ENCODE measurements at regions not wholly inside any gene's neighbourhood (a gene's known extent, or its start where the extent isn't known, plus 50 kb on each side); places are given as distances from the start of the nearest gene placed in this dataset.

GRCh38 chr2:138415985-138416384 lies 85.6 kb upstream of the SPOPL start:
- TF ChIP-seq BCL3 (IDR thresholded peaks at IDR 0.05) (no peak), BHLHE40 (IDR thresholded peaks at IDR 0.05; ENCODE audit: low read depth, low read length) (no peak), CTCF (IDR thresholded peaks at IDR 0.05) (no peak), POLR2A (IDR thresholded peaks at IDR 0.05; ENCODE audit: low read length) (no peak), PBX3 (IDR thresholded peaks at IDR 0.05) (no peak), ELK1 (IDR thresholded peaks at IDR 0.05; ENCODE audit: low read depth, low read length) (no peak), CBX8 (IDR thresholded peaks at IDR 0.05) (no peak)

Measured in A549 (cell line).